Keratinocyte (primary cell): ENCODE measurements at regions not wholly inside any gene's neighbourhood (a gene's known extent, or its start where the extent isn't known, plus 50 kb on each side); places are given as distances from the start of the nearest gene placed in this dataset.

Source experiments
- CTCF ChIP-seq, 3 experiments: IDR thresholded peaks in 1 of 3; conservative IDR thresholded peaks in 1 of 3; optimal IDR thresholded peaks in 1 of 3; 2 replicates in 2 of 3; 3 replicates in 1 of 3; pipeline versions ENCODE3 to v1.5.1; 2011; ENCODE audit warnings: low read length in 3 of 3, mild to moderate bottlenecking in 3 of 3, moderate library complexity in 2 of 3, control low read depth in 1 of 3, inconsistent platforms in 1 of 3; ENCODE audit not compliant: insufficient read depth in 2 of 3; ENCODE audit errors: extremely low read depth in 1 of 3
- EZH2 ChIP-seq: IDR thresholded peaks from one replicate; pipeline ENCODE4 v1.6.1; 2012; ENCODE audit warnings: inconsistent platforms, mild to moderate bottlenecking, low read length, moderate library complexity

GRCh38 chr11:128290106-128290840 is 297.1 kb downstream of the ETS1 start:
- TF ChIP-seq CTCF (optimal IDR thresholded peaks at IDR 0.05 in 1 of 3, IDR thresholded peaks at IDR 0.05 in 1 of 3, conservative IDR thresholded peaks at IDR 0.05 in 1 of 3; ENCODE audit: extremely low read depth in 1 of 3, insufficient read depth in 2 of 3, low read length in 3 of 3) (peak; percentile 73 to 78 (median 73)), EZH2 (no peak)
